H1 (cell line): ENCODE measurements at regions not wholly inside any gene's neighbourhood (a gene's known extent, or its start where the extent isn't known, plus 50 kb on each side); places are given as distances from the start of the nearest gene placed in this dataset.

Experiments
- ASH2L ChIP-seq: fragments of 200-600, 300-600 bp; sonication (generic); IDR thresholded peaks from one replicate; pipeline ENCODE4 v1.7.1; 2017; ENCODE audit warnings: low read length
- BACH1 ChIP-seq: IDR thresholded peaks from 2 replicates; pipeline ENCODE4 v1.6.1; 2012; ENCODE audit warnings: low read length, improper control_type of control experiment
- CREB1 ChIP-seq: IDR thresholded peaks from 2 replicates; pipeline ENCODE4 v1.6.1; 2012; ENCODE audit warnings: inconsistent platforms
- CTBP2 ChIP-seq: IDR thresholded peaks from 2 replicates; pipeline ENCODE4 v1.7.0; 2011; ENCODE audit warnings: borderline replicate concordance, mild to moderate bottlenecking, moderate library complexity, mixed read lengths, low read length; ENCODE audit not compliant: insufficient read depth, insufficient read length
- JUN ChIP-seq: IDR thresholded peaks from 2 replicates; pipeline ENCODE4 v1.6.1; 2011; ENCODE audit warnings: low read depth, mild to moderate bottlenecking, improper control_type of control experiment, low read length
- POU5F1 ChIP-seq: IDR thresholded peaks from 2 replicates; pipeline ENCODE4 v1.6.1; 2011; ENCODE audit warnings: low read depth, mild to moderate bottlenecking, low read length, moderate library complexity
- SUZ12 ChIP-seq: fragments of 200-600 bp; sonication (generic); IDR thresholded peaks from 2 replicates; pipeline ENCODE4 v1.6.1; 2012; ENCODE audit warnings: mild to moderate bottlenecking, inconsistent platforms, low read length, moderate library complexity, mixed read lengths

DNA sequence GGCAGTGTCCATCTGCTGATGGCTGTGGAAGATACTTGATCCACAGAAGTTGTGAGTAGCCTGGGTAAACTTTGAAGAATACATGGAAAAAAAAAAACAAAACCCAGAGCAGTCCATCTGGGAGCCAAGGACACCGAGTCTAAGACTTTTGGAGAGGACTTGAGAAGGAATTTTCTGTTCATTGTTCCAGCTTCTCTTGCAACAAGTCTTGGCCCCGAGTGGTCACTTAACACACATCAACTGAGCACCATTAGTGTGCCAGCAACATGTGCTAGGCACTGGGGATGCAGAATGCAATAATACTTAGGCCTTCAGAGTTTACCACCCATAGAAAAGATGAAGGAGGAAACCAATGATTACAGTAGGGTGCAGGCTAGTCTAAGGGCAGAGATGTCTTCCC lies 266.7 kb downstream of the EMP1 start (continued):
- TF ChIP-seq ASH2L (no peak), POU5F1 (no peak), SUZ12 (no peak), CTBP2 (no peak), CREB1 (no peak), BACH1 (no peak), JUN (no peak)
